Lower leg skin (tissue), 4 donors: ENCODE measurements at regions not wholly inside any gene's neighbourhood (a gene's known extent, or its start where the extent isn't known, plus 50 kb on each side); places are given as distances from the start of the nearest gene placed in this dataset.

Experiments used
- DNase-seq, 2 donors: peaks; one replicate each; pipeline ENCODE4 v3.0.0-alpha.2; 2019; ENCODE audit warnings: low spot score in 2 of 2
- H3K4me3 ChIP-seq: fragments of 200-600 bp; sonication (generic); 2 replicates; pipeline ENCODE4 v1.5.1; 2017; ENCODE audit warnings: mild to moderate bottlenecking, low read depth; ENCODE audit not compliant: poor library complexity, severe bottlenecking
- POLR2A ChIP-seq, 2 donors: fragments of 450-650 bp; IDR thresholded peaks; one replicate each; pipeline ENCODE4 v1.6.1; 2016 to 2017; ENCODE audit warnings: antibody characterized with exemption in 2 of 2, mild to moderate bottlenecking in 1 of 2, moderate library complexity in 1 of 2
- WGBS, 2 donors: methylation state at CpG; one replicate each; pipeline ENCODE4 v1.1.5; 2018; 5-methylcytosine and 5-hydroxymethylcytosine counted together
- intact Hi-C: fragments of 100-400 bp; cut with DNase I; formaldehyde crosslinking; loops from one replicate; pipeline ENCODE4 v1.15.0; 2023; ENCODE audit warnings: low total_unique reads
- TF ChIP-seq, protein P1 (sequence below), 3 donors: fragments of 450-650 bp; IDR thresholded peaks; one replicate each; pipeline ENCODE4 v1.5.1; 2016; ENCODE audit warnings: antibody characterized with exemption in 3 of 3, mild to moderate bottlenecking in 3 of 3, moderate library complexity in 2 of 3

GRCh38 chr11:104328512-104328907, 164.6 kb upstream of the PDGFD start:
- TF ChIP-seq, protein P1, sequence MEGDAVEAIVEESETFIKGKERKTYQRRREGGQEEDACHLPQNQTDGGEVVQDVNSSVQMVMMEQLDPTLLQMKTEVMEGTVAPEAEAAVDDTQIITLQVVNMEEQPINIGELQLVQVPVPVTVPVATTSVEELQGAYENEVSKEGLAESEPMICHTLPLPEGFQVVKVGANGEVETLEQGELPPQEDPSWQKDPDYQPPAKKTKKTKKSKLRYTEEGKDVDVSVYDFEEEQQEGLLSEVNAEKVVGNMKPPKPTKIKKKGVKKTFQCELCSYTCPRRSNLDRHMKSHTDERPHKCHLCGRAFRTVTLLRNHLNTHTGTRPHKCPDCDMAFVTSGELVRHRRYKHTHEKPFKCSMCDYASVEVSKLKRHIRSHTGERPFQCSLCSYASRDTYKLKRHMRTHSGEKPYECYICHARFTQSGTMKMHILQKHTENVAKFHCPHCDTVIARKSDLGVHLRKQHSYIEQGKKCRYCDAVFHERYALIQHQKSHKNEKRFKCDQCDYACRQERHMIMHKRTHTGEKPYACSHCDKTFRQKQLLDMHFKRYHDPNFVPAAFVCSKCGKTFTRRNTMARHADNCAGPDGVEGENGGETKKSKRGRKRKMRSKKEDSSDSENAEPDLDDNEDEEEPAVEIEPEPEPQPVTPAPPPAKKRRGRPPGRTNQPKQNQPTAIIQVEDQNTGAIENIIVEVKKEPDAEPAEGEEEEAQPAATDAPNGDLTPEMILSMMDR (IDR thresholded peaks at IDR 0.05), result no peak
- no peak for TF ChIP-seq POLR2A (IDR thresholded peaks at IDR 0.05)
- no peak for DNase-seq
- intact Hi-C loops, result no loop called here
- WGBS, 2 donors, result 70 to 72% methylated on average over 4 of the region's 4 CpGs
- H3K4me3 ChIP-seq, result no peak overlapping the region

GRCh38 chr11:104327861-104328511, 164.0 kb upstream of the PDGFD start:
- DNase-seq, result no peak
- intact Hi-C loops, result no loop called here
- no peak for TF ChIP-seq POLR2A (IDR thresholded peaks at IDR 0.05)
- TF ChIP-seq, protein P1 (IDR thresholded peaks at IDR 0.05), result no peak
- WGBS, 2 donors, result 38 to 45% methylated on average over 6 of the region's 6 CpGs
- no peak overlapping the region for H3K4me3 ChIP-seq

- intact Hi-C loops, result no loop called here
- DNase-seq, result no peak
- TF ChIP-seq, protein P1 (IDR thresholded peaks at IDR 0.05), result no peak
- TF ChIP-seq POLR2A (IDR thresholded peaks at IDR 0.05), result no peak
- 69 to 100% methylated on average over 1 of the region's 1 CpG for WGBS, 2 donors
- H3K4me3 ChIP-seq, result no peak overlapping the region
Observed at GRCh38 chr11:104325093-104325492, 161.1 kb upstream of the PDGFD start.

DNA sequence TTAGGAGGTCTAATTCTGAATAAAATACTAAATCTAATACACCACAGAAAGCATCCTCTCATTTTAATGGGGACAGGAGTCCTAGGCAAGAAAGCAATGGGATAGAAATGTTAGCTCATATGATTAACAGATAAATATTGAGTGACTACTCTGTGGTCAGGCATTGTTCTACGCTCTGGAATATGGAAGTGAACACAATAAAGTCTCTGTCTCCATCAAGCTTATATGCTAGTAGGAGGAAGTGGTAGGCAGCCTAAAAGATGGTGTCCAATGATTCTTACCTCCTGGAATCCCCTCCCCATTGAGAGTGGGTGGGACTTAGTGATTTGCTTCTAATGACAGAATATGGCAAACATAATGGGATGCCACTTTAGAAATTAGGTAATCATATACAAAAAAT, 160.3 kb upstream of the PDGFD start:
- TF ChIP-seq POLR2A (IDR thresholded peaks at IDR 0.05), result no peak
- TF ChIP-seq, protein P1 (IDR thresholded peaks at IDR 0.05), result no peak
- WGBS, 2 donors, result 92 to 100% methylated on average over 1 of the region's 1 CpG
- no peak for DNase-seq
- intact Hi-C loops, result no loop called here
- no peak overlapping the region for H3K4me3 ChIP-seq

DNA sequence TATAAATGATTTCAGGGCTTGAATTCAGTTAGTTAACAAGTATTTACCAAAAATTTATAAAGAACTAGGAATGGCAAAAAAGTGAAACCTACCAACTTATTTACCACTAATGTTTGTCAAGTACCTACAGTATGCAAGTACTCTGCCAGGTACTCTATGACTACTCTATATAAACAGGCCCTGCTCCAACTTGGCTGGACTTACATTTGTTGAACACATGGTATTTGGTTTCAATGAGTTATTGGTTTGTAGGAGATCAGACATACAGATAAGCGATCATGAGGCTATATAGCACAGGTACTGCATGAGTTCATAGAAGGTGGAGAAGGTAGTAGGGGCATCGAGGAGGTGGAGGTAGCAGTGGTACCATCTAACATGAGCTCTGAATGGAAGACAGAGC, 159.9 kb upstream of the PDGFD start:
- H3K4me3 ChIP-seq, result no peak overlapping the region
- no peak for DNase-seq
- WGBS, 2 donors, result 93 to 97% methylated on average over 2 of the region's 2 CpGs
- TF ChIP-seq POLR2A (IDR thresholded peaks at IDR 0.05), result no peak
- TF ChIP-seq, protein P1 (IDR thresholded peaks at IDR 0.05), result no peak
- intact Hi-C loops, result no loop called here

- H3K4me3 ChIP-seq, result no peak overlapping the region
- intact Hi-C loops, result no loop called here
- 63 to 69% methylated on average over 4 of the region's 4 CpGs for WGBS, 2 donors
- no peak for DNase-seq
- TF ChIP-seq, protein P1 (IDR thresholded peaks at IDR 0.05), result no peak
- no peak for TF ChIP-seq POLR2A (IDR thresholded peaks at IDR 0.05)
Observed at GRCh38 chr11:104322696-104323095, 158.7 kb upstream of the PDGFD start.
